ENCODE measurements at regions not wholly inside any gene's neighbourhood (a gene's known extent, or its start where the extent isn't known, plus 50 kb on each side); places are given as distances from the start of the nearest gene placed in this dataset.
"Not testable (repeated sequence)": the region's sequence is repeated elsewhere in the genome, so short reads cannot be mapped to it uniquely, and the experiment has no call there.

DNA sequence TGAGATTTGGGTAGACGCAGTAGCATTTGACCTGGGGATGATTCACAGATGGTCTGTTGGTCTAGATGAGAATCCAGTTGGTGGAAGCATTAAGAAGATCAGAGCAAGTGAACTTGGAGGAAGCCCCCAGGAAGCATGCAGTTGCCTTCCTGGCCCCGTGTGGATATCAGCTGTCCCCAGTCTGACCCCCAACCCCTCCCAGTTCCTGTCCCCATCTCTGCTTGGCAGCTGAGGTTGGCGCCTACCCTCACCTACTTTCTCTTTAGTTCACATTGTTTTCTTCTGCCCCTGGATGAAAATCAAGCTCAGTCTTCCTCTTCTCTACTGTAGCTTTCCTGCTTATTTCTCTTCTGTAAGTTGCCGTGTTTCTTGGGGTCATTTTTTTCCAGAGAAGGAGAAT lies 227.9 kb downstream of the GATA3 start:
- Histone ChIP-seq H3K4me2 (ENCODE audit: insufficient read depth, low read length, poor library complexity, severe bottlenecking) (no peak overlapping the region), H2BK120ac (ENCODE audit: low read depth, low read length) (no peak overlapping the region), H3K27ac (replicated peaks; ENCODE audit: low read length) (no peak overlapping the region), H3K14ac (ENCODE audit: low read length) (no peak overlapping the region), H2AK5ac (ENCODE audit: low read depth, low read length) (no peak overlapping the region), H2BK5ac (ENCODE audit: low read length) (no peak overlapping the region), H4K91ac (ENCODE audit: low read depth, low read length, poor library complexity) (no peak overlapping the region), H3K4me1 (ENCODE audit: control insufficient read depth in 2 of 2, insufficient read depth in 1 of 2, low read depth in 1 of 2, low read length in 2 of 2) (no peaks in the 10 kb centered on the region), H3K23ac (ENCODE audit: low read depth, low read length, poor library complexity) (no peak overlapping the region), H3K4ac (ENCODE audit: low read length) (no peak overlapping the region), H3K4me3 (ENCODE audit: low read length in 2 of 2) (no peak overlapping the region), H3K9ac (ENCODE audit: low read depth, low read length, poor library complexity) (no peak overlapping the region), H3K36me3 (replicated peaks in 1 of 2; ENCODE audit: control insufficient read depth in 2 of 2, insufficient read depth in 2 of 2, low read length in 2 of 2) (no peaks in the 10 kb centered on the region), H2BK15ac (ENCODE audit: low read length) (no peak overlapping the region), H3K9me3 (replicated peaks in 1 of 2; ENCODE audit: control insufficient read depth in 2 of 2, insufficient read depth in 1 of 2, low read depth in 1 of 2, low read length in 2 of 2) (no peaks in the 10 kb centered on the region), H3K27me3 (ENCODE audit: control insufficient read depth in 3 of 3, insufficient read depth in 3 of 3, low read depth in 1 of 3, low read length in 3 of 3) (no peaks in the 10 kb centered on the region), H2AFZ (ENCODE audit: low read length) (no peak overlapping the region), H4K8ac (ENCODE audit: low read depth, low read length) (no peak overlapping the region), H3K79me1 (ENCODE audit: low read depth, low read length) (no peaks in the 10 kb centered on the region), H3K18ac (ENCODE audit: low read length) (no peak overlapping the region), H2BK12ac (ENCODE audit: low read length) (no peak overlapping the region)
- WGBS, 2 donors (ENCODE audit: extremely low coverage in 2 of 2, insufficient read length in 2 of 2, insufficient replicate concordance in 1 of 2) = no CpG with 5 or more reads among the region's 4 CpGs
- no peak for DNase-seq (ENCODE audit: low spot score)

DNA sequence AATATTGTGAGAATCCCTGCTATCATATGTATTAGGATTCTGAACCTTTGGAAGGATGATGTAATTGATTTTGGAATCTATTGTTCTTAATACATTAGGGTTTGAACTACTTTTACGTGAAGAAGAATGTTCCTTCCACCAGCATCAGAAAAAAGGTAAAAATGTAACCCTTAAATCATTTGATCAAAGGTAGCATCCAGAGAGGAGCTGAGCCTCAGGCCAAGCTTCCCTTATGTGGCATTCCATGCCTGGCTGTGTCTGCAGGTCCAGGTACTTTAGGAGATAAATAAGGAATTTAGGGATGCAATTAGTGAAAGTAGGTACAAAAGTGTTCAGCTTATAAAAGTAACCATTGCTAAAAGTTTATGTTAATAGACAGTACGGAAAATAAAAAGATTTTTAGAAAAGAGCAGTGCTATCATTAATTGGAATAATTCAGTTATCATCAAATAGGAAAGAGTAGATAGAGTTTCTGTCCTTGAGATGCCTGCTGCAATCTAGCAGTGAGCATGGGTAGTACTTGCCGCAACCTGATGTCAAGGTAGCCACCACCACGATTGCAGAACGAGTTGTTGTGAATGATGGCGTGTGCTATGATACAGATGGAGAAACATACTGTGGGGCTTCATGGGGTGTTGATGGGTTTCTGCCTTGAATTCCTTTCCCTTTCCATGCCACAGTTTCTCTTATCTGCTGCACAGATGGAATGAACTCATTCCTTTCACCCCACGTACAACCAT lies 228.8 kb downstream of the GATA3 start:
- H4K91ac ChIP-seq (ENCODE audit: low read depth, low read length, poor library complexity) = no peak overlapping the region
- H2BK5ac ChIP-seq (ENCODE audit: low read length) = no peak overlapping the region
- H3K4me3 ChIP-seq (ENCODE audit: low read length in 2 of 2) = no peak overlapping the region
- H4K8ac ChIP-seq (ENCODE audit: low read depth, low read length) = no peak overlapping the region
- no peaks in the 10 kb centered on the region for H3K9me3 ChIP-seq (replicated peaks in 1 of 2; ENCODE audit: control insufficient read depth in 2 of 2, insufficient read depth in 1 of 2, low read depth in 1 of 2, low read length in 2 of 2)
- no peak overlapping the region for H2AFZ ChIP-seq (ENCODE audit: low read length)
- no peak overlapping the region for H2BK12ac ChIP-seq (ENCODE audit: low read length)
- no peak overlapping the region for H2BK15ac ChIP-seq (ENCODE audit: low read length)
- H3K4me2 ChIP-seq (ENCODE audit: insufficient read depth, low read length, poor library complexity, severe bottlenecking) = no peak overlapping the region
- H3K27ac ChIP-seq (replicated peaks; ENCODE audit: low read length) = no peak overlapping the region
- H3K79me1 ChIP-seq (ENCODE audit: low read depth, low read length) = no peaks in the 10 kb centered on the region
- no peak overlapping the region for H3K23ac ChIP-seq (ENCODE audit: low read depth, low read length, poor library complexity)
- no peak overlapping the region for H3K9ac ChIP-seq (ENCODE audit: low read depth, low read length, poor library complexity)
- no peak overlapping the region for H2AK5ac ChIP-seq (ENCODE audit: low read depth, low read length)
- WGBS, 2 donors (ENCODE audit: extremely low coverage in 2 of 2, insufficient read length in 2 of 2, insufficient replicate concordance in 1 of 2) = no CpG with 5 or more reads among the region's 7 CpGs
- H3K36me3 ChIP-seq (replicated peaks in 1 of 2; ENCODE audit: control insufficient read depth in 2 of 2, insufficient read depth in 2 of 2, low read length in 2 of 2) = no peaks in the 10 kb centered on the region
- no peak overlapping the region for H3K4ac ChIP-seq (ENCODE audit: low read length)
- H3K27me3 ChIP-seq (ENCODE audit: control insufficient read depth in 3 of 3, insufficient read depth in 3 of 3, low read depth in 1 of 3, low read length in 3 of 3) = no peaks in the 10 kb centered on the region
- no peak for DNase-seq (ENCODE audit: low spot score)
- H2BK120ac ChIP-seq (ENCODE audit: low read depth, low read length) = no peak overlapping the region
- no peak overlapping the region for H3K18ac ChIP-seq (ENCODE audit: low read length)
- H3K4me1 ChIP-seq (ENCODE audit: control insufficient read depth in 2 of 2, insufficient read depth in 1 of 2, low read depth in 1 of 2, low read length in 2 of 2) = no peaks in the 10 kb centered on the region
- H3K14ac ChIP-seq (ENCODE audit: low read length) = no peak overlapping the region

DNA sequence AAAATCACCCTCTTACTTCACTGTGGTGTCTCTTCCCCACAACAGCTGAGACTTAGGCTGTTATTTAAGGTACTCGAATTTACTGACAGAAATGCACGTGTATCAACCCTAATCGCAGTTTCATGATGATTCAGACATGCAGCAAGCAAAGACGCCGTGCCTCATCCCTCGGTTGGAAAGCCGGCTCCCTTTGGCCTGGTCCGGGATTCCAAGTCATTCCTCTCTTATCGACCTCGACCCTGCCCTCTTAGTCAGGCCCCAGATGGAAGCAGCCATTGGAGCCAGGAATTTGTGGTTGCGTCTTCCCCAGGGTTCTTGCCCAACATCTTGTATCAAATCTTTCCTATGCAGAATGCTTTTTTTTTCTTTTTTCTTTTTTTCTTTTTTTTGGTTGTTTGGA lies 229.5 kb downstream of the GATA3 start:
- Histone ChIP-seq H2BK12ac (ENCODE audit: low read length) (no peak overlapping the region), H2AFZ (ENCODE audit: low read length) (no peak overlapping the region), H3K27ac (replicated peaks; ENCODE audit: low read length) (no peak overlapping the region), H3K4me1 (ENCODE audit: control insufficient read depth in 2 of 2, insufficient read depth in 1 of 2, low read depth in 1 of 2, low read length in 2 of 2) (peaks cover 0 to under 1% of the 10 kb centered on the region in 2 donors), H4K91ac (ENCODE audit: low read depth, low read length, poor library complexity) (no peak overlapping the region), H3K18ac (ENCODE audit: low read length) (no peak overlapping the region), H3K4me2 (ENCODE audit: insufficient read depth, low read length, poor library complexity, severe bottlenecking) (no peak overlapping the region), H2BK15ac (ENCODE audit: low read length) (no peak overlapping the region), H3K9ac (ENCODE audit: low read depth, low read length, poor library complexity) (no peak overlapping the region), H4K8ac (ENCODE audit: low read depth, low read length) (no peak overlapping the region), H3K14ac (ENCODE audit: low read length) (no peak overlapping the region), H3K79me1 (ENCODE audit: low read depth, low read length) (no peaks in the 10 kb centered on the region), H3K4me3 (ENCODE audit: low read length in 2 of 2) (no peak overlapping the region), H2BK5ac (ENCODE audit: low read length) (no peak overlapping the region), H3K23ac (ENCODE audit: low read depth, low read length, poor library complexity) (no peak overlapping the region), H3K4ac (ENCODE audit: low read length) (no peak overlapping the region), H2AK5ac (ENCODE audit: low read depth, low read length) (no peak overlapping the region), H2BK120ac (ENCODE audit: low read depth, low read length) (no peak overlapping the region), H3K36me3 (replicated peaks in 1 of 2; ENCODE audit: control insufficient read depth in 2 of 2, insufficient read depth in 2 of 2, low read length in 2 of 2) (no peaks in the 10 kb centered on the region), H3K9me3 (replicated peaks in 1 of 2; ENCODE audit: control insufficient read depth in 2 of 2, insufficient read depth in 1 of 2, low read depth in 1 of 2, low read length in 2 of 2) (no peaks in the 10 kb centered on the region), H3K27me3 (ENCODE audit: control insufficient read depth in 3 of 3, insufficient read depth in 3 of 3, low read depth in 1 of 3, low read length in 3 of 3) (no peaks in the 10 kb centered on the region)
- no peak for DNase-seq (ENCODE audit: low spot score)
- WGBS, 2 donors (ENCODE audit: extremely low coverage in 2 of 2, insufficient read length in 2 of 2, insufficient replicate concordance in 1 of 2) = no CpG with 5 or more reads among the region's 11 CpGs

DNA sequence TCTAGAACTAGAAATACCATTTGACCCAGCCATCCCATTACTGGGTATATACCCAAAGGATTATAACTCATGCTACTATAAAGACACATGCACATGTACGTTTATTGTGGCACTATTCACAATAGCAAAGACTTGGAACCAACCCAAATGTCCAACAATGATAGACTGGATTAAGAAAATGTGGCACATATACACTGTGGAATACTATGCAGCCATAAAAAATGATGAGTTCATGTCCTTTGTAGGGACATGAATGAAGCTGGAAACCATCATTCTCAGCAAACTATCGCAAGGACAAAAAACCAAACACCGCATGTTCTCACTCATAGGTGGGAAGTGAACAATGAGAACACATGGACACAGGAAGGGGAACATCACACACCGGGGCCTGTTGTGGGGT lies 231.5 kb downstream of the GATA3 start:
- H3K14ac ChIP-seq (ENCODE audit: low read length); DNase-seq (ENCODE audit: low spot score); H2BK120ac ChIP-seq (ENCODE audit: low read depth, low read length); H2BK5ac ChIP-seq (ENCODE audit: low read length); H3K9ac ChIP-seq (ENCODE audit: low read depth, low read length, poor library complexity); H3K4me1 ChIP-seq (ENCODE audit: control insufficient read depth in 2 of 2, insufficient read depth in 1 of 2, low read depth in 1 of 2, low read length in 2 of 2); H4K91ac ChIP-seq (ENCODE audit: low read depth, low read length, poor library complexity); H4K8ac ChIP-seq (ENCODE audit: low read depth, low read length); H3K4ac ChIP-seq (ENCODE audit: low read length); H3K4me2 ChIP-seq (ENCODE audit: insufficient read depth, low read length, poor library complexity, severe bottlenecking); H3K23ac ChIP-seq (ENCODE audit: low read depth, low read length, poor library complexity); H3K18ac ChIP-seq (ENCODE audit: low read length); H3K79me1 ChIP-seq (ENCODE audit: low read depth, low read length); H2BK12ac ChIP-seq (ENCODE audit: low read length); H3K36me3 ChIP-seq (replicated peaks in 1 of 2; ENCODE audit: control insufficient read depth in 2 of 2, insufficient read depth in 2 of 2, low read length in 2 of 2); H3K9me3 ChIP-seq (replicated peaks in 1 of 2; ENCODE audit: control insufficient read depth in 2 of 2, insufficient read depth in 1 of 2, low read depth in 1 of 2, low read length in 2 of 2); H2AFZ ChIP-seq (ENCODE audit: low read length); H2AK5ac ChIP-seq (ENCODE audit: low read depth, low read length); H3K27ac ChIP-seq (replicated peaks; ENCODE audit: low read length); H3K4me3 ChIP-seq (ENCODE audit: low read length in 2 of 2); H3K27me3 ChIP-seq (ENCODE audit: control insufficient read depth in 3 of 3, insufficient read depth in 3 of 3, low read depth in 1 of 3, low read length in 3 of 3); H2BK15ac ChIP-seq (ENCODE audit: low read length): not testable (repeated sequence)
- WGBS, 2 donors (ENCODE audit: extremely low coverage in 2 of 2, insufficient read length in 2 of 2, insufficient replicate concordance in 1 of 2) = no CpG with 5 or more reads among the region's 4 CpGs

All from neuronal stem cell (in vitro differentiated cells).